SK-N-MC (cell line): ENCODE measurements at regions not wholly inside any gene's neighbourhood (a gene's known extent, or its start where the extent isn't known, plus 50 kb on each side); places are given as distances from the start of the nearest gene placed in this dataset.

Experiments
- EZH2 ChIP-seq: fragments of 200-600 bp; sonication (generic); IDR thresholded peaks from one replicate; pipeline ENCODE4 v1.6.1; 2017; ENCODE audit warnings: antibody characterized with exemption
- FOXP2 ChIP-seq: optimal IDR thresholded peaks from 2 replicates; pipeline ENCODE3; 2011; ENCODE audit warnings: mild to moderate bottlenecking, moderate library complexity; ENCODE audit not compliant: insufficient read depth; ENCODE audit errors: extremely low read length, control extremely low read depth
- POLR2AphosphoS5 ChIP-seq: IDR thresholded peaks from 2 replicates; pipeline ENCODE4 v1.6.1; 2012; ENCODE audit warnings: mild to moderate bottlenecking, low read depth, low read length, borderline replicate concordance

DNA sequence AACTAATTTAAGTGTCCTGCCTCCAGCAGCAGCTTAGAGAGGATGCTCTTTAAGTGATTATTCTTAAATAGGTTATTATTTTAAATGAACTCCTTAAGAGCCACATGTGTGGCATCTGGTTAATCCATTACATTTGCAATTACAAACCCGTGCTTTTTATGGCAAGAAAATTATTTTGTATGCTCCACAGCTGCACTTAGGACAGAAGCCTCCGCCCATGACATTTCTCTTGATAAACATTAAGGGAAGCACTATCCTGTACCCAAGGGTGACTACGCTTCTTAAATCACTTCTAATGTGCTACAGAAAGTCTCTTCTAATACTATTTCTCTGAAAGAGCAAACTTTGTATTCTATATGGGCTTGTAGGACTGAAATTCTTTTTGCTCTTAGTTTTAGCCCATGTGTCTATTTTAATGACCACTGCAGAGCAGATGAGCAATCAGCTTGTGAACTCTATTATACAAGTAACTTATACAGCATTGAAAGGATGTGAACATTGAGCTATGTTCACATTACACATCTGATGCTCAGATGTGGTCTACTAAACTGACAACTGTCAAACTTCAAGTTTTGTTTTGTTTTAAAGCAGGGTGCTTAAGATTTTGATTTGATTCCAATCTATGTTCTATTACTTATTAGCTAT lies 223.4 kb downstream of the COX7C start:
- TF ChIP-seq EZH2 (no peak), POLR2AphosphoS5 (no peak), FOXP2 (no peak)
